K562 (cell line): ENCODE measurements at regions not wholly inside any gene's neighbourhood (a gene's known extent, or its start where the extent isn't known, plus 50 kb on each side); places are given as distances from the start of the nearest gene placed in this dataset.
"Not testable (repeated sequence)": the region's sequence is repeated elsewhere in the genome, so short reads cannot be mapped to it uniquely, and the experiment has no call there.

Experiments
- ATAC-seq: fragments of 200-7000 bp; cut with Tn5 transposase; 3 replicates; pipeline ENCODE4 v1.9.1; 2020; ENCODE audit warnings: moderate library complexity
- BruUV-seq: library from RNA; stranded (reverse); fragments of 400-500 nt; replicated peaks from 2 replicates; lab custom pipeline; 2021; lab: Mats Ljungman, UMichigan
- CTCF ChIA-PET: fragments of 300-600 bp; formaldehyde crosslinking; extraction: SDS; loops from one replicate; lab custom pipeline; 2021; ENCODE audit warnings: low intra/inter-chr PET ratio; lab: Yijun Ruan, JAX
- POLR2A ChIA-PET: fragments of 300-600, 350-650 bp; sonication (Branson Sonifier 250); formaldehyde crosslinking; extraction: SDS; loops from one replicate; lab custom pipeline; 2021; ENCODE audit warnings: antibody characterized with exemption, inconsistent platforms; lab: Yijun Ruan, JAX
- DNase-seq, 4 experiments: peaks; one replicate each; pipeline versions ENCODE4 v3.0.0 to v3.0.0-alpha.2; 2011 to 2018; ENCODE audit warnings: low spot score in 3 of 4, mixed read lengths in 3 of 4; ENCODE audit errors: extremely low read depth in 1 of 4
- FAIRE-seq: peaks from 2 replicates; lab custom pipeline; 2011; peaks lifted over from hg19 to GRCh38; lab: Jason Lieb, UNC
- H2AFZ ChIP-seq: 2 replicates; pipeline ENCODE4 v1.6.0; 2011; ENCODE audit warnings: low read depth, low read length, control low read depth, inconsistent platforms
- H3K27ac ChIP-seq: fragments of 200-600 bp; 3 replicates; pipeline ENCODE4 v1.8.0; 2011; ENCODE audit warnings: low read depth, mild to moderate bottlenecking, control low read depth, inconsistent platforms, low read length, moderate library complexity, mixed read lengths; ENCODE audit errors: extremely low read depth
- H3K27me3 ChIP-seq, 2 experiments: fragments of 300-600 bp in 1 of 2; 2 replicates in 1 of 2; 3 replicates in 1 of 2; pipeline versions ENCODE4 v1.6.0 to v1.8.0; 2011; ENCODE audit warnings: inconsistent platforms in 2 of 2, low read length in 2 of 2, mild to moderate bottlenecking in 1 of 2, mixed read lengths in 1 of 2, moderate library complexity in 1 of 2; ENCODE audit not compliant: control insufficient read depth in 2 of 2, insufficient read depth in 2 of 2
- H3K36me3 ChIP-seq: fragments of 300-600 bp; 3 replicates; pipeline ENCODE4 v1.8.0; 2011; ENCODE audit warnings: mild to moderate bottlenecking, low read length, inconsistent platforms; ENCODE audit not compliant: control insufficient read depth, insufficient read depth
- H3K4me1 ChIP-seq, 2 experiments: fragments of 200-600 bp in 1 of 2; replicated peaks in 1 of 2; 2 replicates in 1 of 2; 3 replicates in 1 of 2; pipeline versions ENCODE4 v1.5.1 to v1.8.0; 2011; ENCODE audit warnings: inconsistent platforms in 2 of 2, low read length in 2 of 2, mild to moderate bottlenecking in 1 of 2, mixed read lengths in 1 of 2, moderate library complexity in 1 of 2; ENCODE audit not compliant: control insufficient read depth in 2 of 2, insufficient read depth in 2 of 2
- H3K4me2 ChIP-seq: 2 replicates; pipeline ENCODE4 v1.6.1; 2011; ENCODE audit warnings: low read length, control low read depth, inconsistent platforms, mixed read lengths; ENCODE audit not compliant: insufficient read depth
- H3K4me3 ChIP-seq: fragments of 200-600 bp; sonication (generic), shearing (Covaris generic); 2 replicates; pipeline ENCODE4 v1.5.1; 2016; ENCODE audit warnings: control low read depth, inconsistent platforms
- H3K79me2 ChIP-seq: fragments of 200-600 bp; 3 replicates; pipeline ENCODE4 v1.8.0; 2011; ENCODE audit warnings: low read length, inconsistent platforms; ENCODE audit not compliant: control insufficient read depth, insufficient read depth
- H3K9ac ChIP-seq, 2 experiments: 2 replicates each; pipeline versions ENCODE4 v1.6.0 to v1.6.1; 2011; ENCODE audit warnings: low read depth in 2 of 2, low read length in 2 of 2, control low read depth in 1 of 2, inconsistent platforms in 1 of 2, mild to moderate bottlenecking in 1 of 2, mixed read lengths in 1 of 2; ENCODE audit not compliant: insufficient read depth in 1 of 2
- H3K9me1 ChIP-seq: one replicate; pipeline ENCODE4 v1.6.0; 2011; ENCODE audit warnings: inconsistent platforms, mild to moderate bottlenecking, low read length, moderate library complexity; ENCODE audit not compliant: control insufficient read depth, insufficient read depth
- H3K9me3 ChIP-seq: replicated peaks from 2 replicates; pipeline ENCODE4 v1.5.1; 2011; ENCODE audit warnings: low read depth, low read length, inconsistent platforms; ENCODE audit not compliant: control insufficient read depth, insufficient read depth
- H4K20me1 ChIP-seq: replicated peaks from 2 replicates; pipeline ENCODE4 v1.6.1; 2011; ENCODE audit warnings: low read length, inconsistent platforms, mixed read lengths; ENCODE audit not compliant: control insufficient read depth, insufficient read depth
- WGBS: fragments of 100-300 bp; shearing (Covaris generic); methylation state at CpG from one replicate; pipeline ENCODE4 v1.1.6; 2016; ENCODE audit warnings: low coverage, mixed read lengths; ENCODE audit not compliant: insufficient coverage; ENCODE audit errors: missing lambda C conversion rate; 5-methylcytosine and 5-hydroxymethylcytosine counted together
- in situ Hi-C: fragments of 300-500 bp; cut with MboI; formaldehyde crosslinking; loops from 4 replicates; pipeline ENCODE4 v1.15.0; 2018; ENCODE audit warnings: inconsistent platforms, mixed read lengths
- intact Hi-C: fragments of 100-400 bp; cut with micrococcal nuclease; formaldehyde crosslinking; loops from 2 replicates; pipeline ENCODE4 v1.14.2; 2022

DNA sequence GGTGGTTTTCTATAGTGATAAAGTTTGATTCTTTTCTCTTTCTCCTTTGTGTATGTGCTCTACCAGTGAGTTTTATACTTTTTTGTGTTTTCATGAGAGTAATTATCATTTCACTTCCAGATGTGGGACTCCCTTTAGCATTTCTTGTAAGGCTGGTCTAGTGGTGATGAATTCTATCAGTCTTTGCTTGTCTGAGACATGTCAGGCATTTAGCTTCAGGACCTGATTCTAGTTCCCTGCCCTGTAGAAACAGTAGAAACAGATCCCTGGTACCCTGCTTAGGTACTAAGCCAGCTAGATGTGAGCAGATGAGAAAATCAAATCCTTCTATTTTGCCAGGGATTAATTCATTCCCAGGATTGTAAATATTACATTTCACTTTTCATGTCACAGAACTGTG, 203.7 kb downstream of the ALG10 start:
- H3K36me3 ChIP-seq, H3K79me2 ChIP-seq, H4K20me1 ChIP-seq, H3K9me1 ChIP-seq, POLR2A ChIA-PET, H3K9ac ChIP-seq, H3K27ac ChIP-seq, CTCF ChIA-PET, H3K4me2 ChIP-seq, H3K27me3 ChIP-seq, H3K4me1 ChIP-seq, FAIRE-seq, H3K4me3 ChIP-seq, intact Hi-C loops, BruUV-seq, ATAC-seq, H2AFZ ChIP-seq, H3K9me3 ChIP-seq, DNase-seq: not testable (repeated sequence)
- in situ Hi-C loops = loop anchor here (10.0 kb wide), 1 partner anchor 1411 kb away; no protein-coding TSS in a partner anchor

DNA sequence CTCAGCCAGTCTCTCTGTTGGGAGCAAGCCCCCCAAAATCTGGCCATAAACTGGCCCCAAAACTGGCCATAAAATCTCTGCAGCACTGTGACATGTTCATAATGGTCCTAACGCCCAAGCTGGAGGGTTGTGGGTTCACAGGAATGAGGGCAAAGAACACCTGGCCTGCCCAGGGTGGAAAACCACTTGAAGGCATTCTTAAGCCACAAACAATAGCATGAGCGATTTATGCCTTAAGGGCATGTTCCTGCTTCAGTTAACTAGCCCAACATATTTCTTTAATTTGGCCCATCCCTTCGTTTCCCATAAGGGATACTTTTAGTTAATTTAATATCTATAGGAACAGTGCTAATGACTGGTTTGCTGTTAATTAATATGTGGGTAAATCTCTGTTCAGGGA, 205.8 kb downstream of the ALG10 start:
- ATAC-seq, CTCF ChIA-PET, H3K4me1 ChIP-seq, H2AFZ ChIP-seq, H3K4me2 ChIP-seq, H3K4me3 ChIP-seq, H3K9ac ChIP-seq, H3K36me3 ChIP-seq, H3K27ac ChIP-seq, intact Hi-C loops, H4K20me1 ChIP-seq, H3K9me3 ChIP-seq, H3K79me2 ChIP-seq, POLR2A ChIA-PET, BruUV-seq, FAIRE-seq, DNase-seq, H3K27me3 ChIP-seq, H3K9me1 ChIP-seq: not testable (repeated sequence)
- WGBS = 0% methylated on average over 3 of the region's 3 CpGs
- in situ Hi-C loops = loop anchor here (10.0 kb wide), 1 partner anchor 1413 kb away; no protein-coding TSS in a partner anchor

DNA sequence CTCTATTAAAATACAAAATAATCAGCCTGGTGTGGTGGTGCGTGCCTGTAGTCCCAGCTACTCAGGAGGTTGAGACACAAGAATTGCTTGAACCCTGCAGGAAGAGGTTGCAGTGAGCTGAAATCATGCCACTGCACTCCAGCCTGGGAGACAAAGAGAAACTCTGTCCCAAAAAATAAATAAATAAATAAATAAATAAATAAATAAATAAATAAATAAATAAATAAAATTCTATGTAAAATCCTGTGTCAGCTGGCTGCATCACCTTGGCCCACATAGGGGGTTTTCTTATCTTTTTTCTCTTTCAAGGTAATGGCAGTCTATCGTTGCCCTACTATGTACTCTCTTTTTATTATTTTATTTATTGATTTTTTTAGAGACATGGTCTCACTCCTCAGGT, 206.7 kb downstream of the ALG10 start:
- BruUV-seq, POLR2A ChIA-PET, H3K27ac ChIP-seq, FAIRE-seq, H2AFZ ChIP-seq, H3K27me3 ChIP-seq, H3K4me3 ChIP-seq, intact Hi-C loops, H3K36me3 ChIP-seq, H4K20me1 ChIP-seq, H3K4me1 ChIP-seq, H3K9me3 ChIP-seq, H3K9ac ChIP-seq, DNase-seq, H3K9me1 ChIP-seq, H3K79me2 ChIP-seq, ATAC-seq, H3K4me2 ChIP-seq, CTCF ChIA-PET: not testable (repeated sequence)
- WGBS = 0% methylated on average over 2 of the region's 2 CpGs
- in situ Hi-C loops = loop anchor here (10.0 kb wide), 1 partner anchor 1414 kb away; no protein-coding TSS in a partner anchor
